Uterus (tissue), 3 donors: ENCODE measurements at regions not wholly inside any gene's neighbourhood (a gene's known extent, or its start where the extent isn't known, plus 50 kb on each side); places are given as distances from the start of the nearest gene placed in this dataset.

Experiments used
- DNase-seq, 2 donors: peaks; one replicate each; pipeline ENCODE4 v3.0.0-alpha.2; 2019 to 2020
- H3K27ac ChIP-seq, 2 donors: fragments of 200-600 bp; sonication (generic); 1 replicate in 1 of 2; 2 replicates in 1 of 2; pipeline ENCODE4 v1.5.1; 2016 to 2018
- H3K27me3 ChIP-seq, 2 donors: fragments of 200-600 bp; sonication (generic); one replicate each; pipeline ENCODE4 v1.5.1; 2018 to 2019; ENCODE audit warnings: control low read depth in 1 of 2
- H3K36me3 ChIP-seq, 2 donors: fragments of 200-600 bp; sonication (generic); one replicate each; pipeline ENCODE4 v1.5.1; 2019; ENCODE audit warnings: control low read depth in 1 of 2
- H3K4me1 ChIP-seq, 2 donors: fragments of 200-600 bp; sonication (generic); one replicate each; pipeline ENCODE4 v1.5.1; 2018 to 2019; ENCODE audit warnings: control low read depth in 1 of 2
- H3K4me3 ChIP-seq, 2 donors: fragments of 200-600 bp; sonication (generic); 1 replicate in 1 of 2; 2 replicates in 1 of 2; pipeline ENCODE4 v1.5.1; 2018 to 2019; ENCODE audit warnings: mild to moderate bottlenecking in 1 of 2
- H3K9me3 ChIP-seq, 2 donors: fragments of 200-600 bp; sonication (generic); one replicate each; pipeline ENCODE4 v1.5.1; 2019; ENCODE audit warnings: control low read depth in 1 of 2
- POLR2A ChIP-seq, 2 donors: fragments of 450-650 bp; IDR thresholded peaks; one replicate each; pipeline ENCODE4 v1.6.1; 2016; ENCODE audit warnings: antibody characterized with exemption in 2 of 2, mild to moderate bottlenecking in 1 of 2, moderate library complexity in 1 of 2
- intact Hi-C: fragments of 100-400 bp; cut with DNase I; formaldehyde crosslinking; loops from one replicate; pipeline ENCODE4 v1.15.1; 2023; ENCODE audit warnings: low total_unique reads
- TF ChIP-seq, protein P1 (sequence below), 4 experiments: fragments of 200-600 bp in 2 of 4; fragments of 450-650 bp in 2 of 4; sonication (generic) in 2 of 4; IDR thresholded peaks; one replicate each; pipeline ENCODE4 v1.5.1; 2016 to 2019; ENCODE audit warnings: antibody characterized with exemption in 4 of 4, mild to moderate bottlenecking in 2 of 4, moderate library complexity in 1 of 4
- donor health status: DM: yes; HTN: yes; CAD: no.

DNA sequence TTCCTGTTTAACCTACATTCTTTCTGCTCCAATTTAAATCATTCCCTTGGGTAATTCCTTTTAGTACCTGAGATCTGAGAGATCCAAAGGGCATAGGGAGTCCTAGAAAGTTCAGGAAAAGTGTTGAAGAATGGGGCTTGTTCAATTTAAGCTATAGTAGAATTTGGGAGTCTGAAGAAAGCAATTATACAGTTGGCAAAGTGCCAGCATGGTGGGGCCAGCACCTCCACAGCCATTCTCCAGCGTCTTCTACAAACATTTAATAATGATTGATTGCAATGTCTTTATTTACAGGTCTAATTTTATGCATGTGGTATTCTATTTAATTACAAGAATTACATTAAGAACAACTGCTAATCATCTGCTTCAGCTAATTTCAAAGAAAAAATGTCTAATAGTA is 957.7 kb upstream of the GYPC start:
- Histone ChIP-seq H3K4me3 (no peak overlapping the region), H3K27me3 (no peaks in the 10 kb centered on the region), H3K36me3 (no peaks in the 10 kb centered on the region), H3K4me1 (no peaks in the 10 kb centered on the region), H3K9me3 (no peaks in the 10 kb centered on the region), H3K27ac (no peak overlapping the region)
- DNase-seq: no peak
- intact Hi-C loops: no loop called here
- no peak for TF ChIP-seq POLR2A (IDR thresholded peaks at IDR 0.05)
- TF ChIP-seq, protein P1, sequence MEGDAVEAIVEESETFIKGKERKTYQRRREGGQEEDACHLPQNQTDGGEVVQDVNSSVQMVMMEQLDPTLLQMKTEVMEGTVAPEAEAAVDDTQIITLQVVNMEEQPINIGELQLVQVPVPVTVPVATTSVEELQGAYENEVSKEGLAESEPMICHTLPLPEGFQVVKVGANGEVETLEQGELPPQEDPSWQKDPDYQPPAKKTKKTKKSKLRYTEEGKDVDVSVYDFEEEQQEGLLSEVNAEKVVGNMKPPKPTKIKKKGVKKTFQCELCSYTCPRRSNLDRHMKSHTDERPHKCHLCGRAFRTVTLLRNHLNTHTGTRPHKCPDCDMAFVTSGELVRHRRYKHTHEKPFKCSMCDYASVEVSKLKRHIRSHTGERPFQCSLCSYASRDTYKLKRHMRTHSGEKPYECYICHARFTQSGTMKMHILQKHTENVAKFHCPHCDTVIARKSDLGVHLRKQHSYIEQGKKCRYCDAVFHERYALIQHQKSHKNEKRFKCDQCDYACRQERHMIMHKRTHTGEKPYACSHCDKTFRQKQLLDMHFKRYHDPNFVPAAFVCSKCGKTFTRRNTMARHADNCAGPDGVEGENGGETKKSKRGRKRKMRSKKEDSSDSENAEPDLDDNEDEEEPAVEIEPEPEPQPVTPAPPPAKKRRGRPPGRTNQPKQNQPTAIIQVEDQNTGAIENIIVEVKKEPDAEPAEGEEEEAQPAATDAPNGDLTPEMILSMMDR (IDR thresholded peaks at IDR 0.05): no peak

DNA sequence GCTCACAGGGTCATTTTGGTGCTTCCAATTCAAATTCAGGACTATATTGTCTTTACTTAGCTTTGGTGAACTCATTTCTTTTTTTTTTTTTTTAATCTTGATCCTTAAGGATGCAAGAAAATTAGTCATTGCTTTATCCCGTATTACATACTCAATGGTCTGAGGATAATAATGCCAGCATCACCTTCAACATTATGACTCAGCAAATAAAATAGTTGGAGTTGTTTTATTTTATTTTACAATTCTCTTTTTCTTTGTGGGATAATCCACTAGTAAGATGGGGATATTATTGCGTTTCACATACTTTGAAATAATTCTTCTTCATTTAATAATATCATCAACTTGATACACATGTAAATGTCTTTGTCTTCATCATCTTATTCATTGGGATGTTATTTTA is 954.9 kb upstream of the GYPC start:
- TF ChIP-seq, protein P1 (IDR thresholded peaks at IDR 0.05): no peak
- no peak for TF ChIP-seq POLR2A (IDR thresholded peaks at IDR 0.05)
- H3K4me3 ChIP-seq: no peak overlapping the region
- no peak for DNase-seq
- H3K4me1 ChIP-seq: no peaks in the 10 kb centered on the region
- H3K27ac ChIP-seq: no peak overlapping the region
- no peaks in the 10 kb centered on the region for H3K9me3 ChIP-seq
- intact Hi-C loops: no loop called here
- H3K27me3 ChIP-seq: no peaks in the 10 kb centered on the region
- H3K36me3 ChIP-seq: no peaks in the 10 kb centered on the region

DNA sequence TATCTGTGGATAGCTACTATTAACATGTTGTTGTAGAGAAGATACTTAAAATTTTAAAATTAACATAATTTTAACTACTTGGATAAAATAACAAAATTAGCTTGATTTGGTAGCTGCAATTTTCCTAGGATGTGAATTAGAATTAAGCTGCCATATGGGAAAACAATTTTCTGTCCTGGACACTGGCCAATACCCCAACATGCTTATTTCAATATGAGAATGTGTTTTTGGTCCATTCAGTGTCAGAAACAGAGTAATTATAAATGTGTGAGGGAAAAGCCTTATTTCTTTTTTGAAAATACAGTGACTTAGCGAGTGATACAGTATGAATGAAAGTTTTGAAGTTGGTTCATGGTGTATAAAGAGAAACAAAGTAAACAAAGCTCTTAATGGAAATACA is 948.3 kb upstream of the GYPC start:
- Histone ChIP-seq H3K9me3 (no peaks in the 10 kb centered on the region), H3K4me1 (no peaks in the 10 kb centered on the region), H3K36me3 (no peaks in the 10 kb centered on the region), H3K27me3 (no peaks in the 10 kb centered on the region), H3K4me3 (no peak overlapping the region), H3K27ac (no peak overlapping the region)
- DNase-seq: no peak
- intact Hi-C loops: no loop called here
- TF ChIP-seq POLR2A (IDR thresholded peaks at IDR 0.05): no peak
- TF ChIP-seq, protein P1 (IDR thresholded peaks at IDR 0.05): no peak

DNA sequence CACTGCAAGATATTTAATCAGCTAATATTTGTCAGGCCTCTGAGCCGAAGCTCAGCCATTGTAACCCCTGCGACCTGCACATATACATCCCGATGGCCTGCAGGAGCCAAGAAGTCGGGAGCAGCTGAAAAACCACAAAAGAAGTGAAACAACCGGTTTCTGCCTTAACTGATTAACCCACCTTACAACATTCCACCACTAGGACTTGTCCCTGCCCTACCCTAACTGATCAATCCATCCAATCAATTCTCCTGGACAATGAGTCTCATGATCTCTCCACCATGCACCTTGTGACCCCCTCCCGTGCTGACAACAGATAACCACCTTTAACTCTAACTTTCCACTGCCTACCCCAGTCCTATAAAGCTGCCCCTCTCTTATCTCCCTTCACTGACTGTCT is 945.4 kb upstream of the GYPC start:
- Histone ChIP-seq H3K27ac (no peak overlapping the region), H3K4me1 (no peaks in the 10 kb centered on the region), H3K9me3 (no peaks in the 10 kb centered on the region), H3K4me3 (no peak overlapping the region), H3K36me3 (no peaks in the 10 kb centered on the region), H3K27me3 (no peaks in the 10 kb centered on the region)
- TF ChIP-seq, protein P1 (IDR thresholded peaks at IDR 0.05): no peak
- no peak for TF ChIP-seq POLR2A (IDR thresholded peaks at IDR 0.05)
- DNase-seq: no peak
- intact Hi-C loops: no loop called here

DNA sequence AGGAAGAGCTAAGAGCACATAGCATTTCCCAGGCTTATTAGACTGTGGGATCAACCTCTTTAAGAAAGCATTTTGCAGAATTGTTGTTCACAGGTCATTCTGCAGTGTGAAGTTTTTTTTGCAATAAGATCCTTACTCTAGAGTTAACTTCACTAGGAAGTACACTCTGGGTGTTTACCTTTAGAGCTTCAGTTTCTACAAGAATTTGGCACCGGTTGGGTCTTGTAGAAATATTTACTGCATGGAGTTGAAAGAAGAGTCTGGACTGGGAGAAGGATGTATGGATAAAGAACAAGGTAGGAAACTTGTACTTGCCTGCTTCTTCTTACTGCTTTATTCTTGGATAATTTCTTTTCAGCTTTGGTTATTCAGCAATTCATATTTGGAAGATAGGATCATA is 944.9 kb upstream of the GYPC start:
- no peaks in the 10 kb centered on the region for H3K36me3 ChIP-seq
- H3K9me3 ChIP-seq: no peaks in the 10 kb centered on the region
- no peak overlapping the region for H3K4me3 ChIP-seq
- no peaks in the 10 kb centered on the region for H3K27me3 ChIP-seq
- intact Hi-C loops: no loop called here
- TF ChIP-seq, protein P1 (IDR thresholded peaks at IDR 0.05): no peak
- TF ChIP-seq POLR2A (IDR thresholded peaks at IDR 0.05): no peak
- H3K4me1 ChIP-seq: no peaks in the 10 kb centered on the region
- DNase-seq: no peak
- no peak overlapping the region for H3K27ac ChIP-seq
